ENCODE measurements at regions not wholly inside any gene's neighbourhood (a gene's known extent, or its start where the extent isn't known, plus 50 kb on each side); places are given as distances from the start of the nearest gene placed in this dataset.
A peak's percentile ranks its signal among the peaks of the same experiment; 100 is the strongest.

GRCh38 chr2:120995152-120995551, 259.5 kb downstream of the GLI2 start:
- DNase-seq (ENCODE audit: low read depth, low spot score): no peak
- no peaks in the 10 kb centered on the region for H3K27me3 ChIP-seq (ENCODE audit: insufficient read depth, insufficient read length)

GRCh38 chr2:120995656-120996190, 260.1 kb downstream of the GLI2 start:
- H3K9me3 ChIP-seq (ENCODE audit: insufficient read depth, low read length): no peaks in the 10 kb centered on the region
- H3K36me3 ChIP-seq (ENCODE audit: insufficient read depth, insufficient read length, low read length): peaks cover 17% of the 10 kb centered on the region
- DNase-seq (ENCODE audit: low read depth, low spot score): no peak

More at GRCh38 chr2:120995152-120995551, 259.5 kb downstream of the GLI2 start:
- no peak for TF ChIP-seq YY1 (IDR thresholded peaks at IDR 0.05; ENCODE audit: insufficient read depth, insufficient read length)
- no peak for TF ChIP-seq ZNF274 (IDR thresholded peaks at IDR 0.05; ENCODE audit: low read depth, low read length)
- no peak for TF ChIP-seq SUZ12 (IDR thresholded peaks at IDR 0.05; ENCODE audit: extremely low read depth, insufficient read depth, insufficient read length)
- H3K9me3 ChIP-seq (ENCODE audit: insufficient read depth, low read length): no peaks in the 10 kb centered on the region
- H3K4me1 ChIP-seq (ENCODE audit: insufficient read depth, insufficient read length): no peaks in the 10 kb centered on the region
- no peak overlapping the region for H3K4me3 ChIP-seq (ENCODE audit: insufficient read length, low read depth)
- H3K9ac ChIP-seq (ENCODE audit: insufficient read length, low read depth): no peak overlapping the region
- H3K36me3 ChIP-seq (ENCODE audit: insufficient read depth, insufficient read length, low read length): peaks cover 23% of the 10 kb centered on the region

GRCh38 chr2:120999377-121000097, 263.9 kb downstream of the GLI2 start:
- no peaks in the 10 kb centered on the region for H3K27me3 ChIP-seq (ENCODE audit: insufficient read depth, insufficient read length)
- H3K4me1 ChIP-seq (ENCODE audit: insufficient read depth, insufficient read length): peaks cover 3% of the 10 kb centered on the region
- H3K9ac ChIP-seq (ENCODE audit: insufficient read length, low read depth): no peak overlapping the region
- no peaks in the 10 kb centered on the region for H3K9me3 ChIP-seq (ENCODE audit: insufficient read depth, low read length)
- no peak overlapping the region for H3K4me3 ChIP-seq (ENCODE audit: insufficient read length, low read depth)
- DNase-seq (ENCODE audit: low read depth, low spot score): no peak
- peaks cover 4% of the 10 kb centered on the region for H3K36me3 ChIP-seq (ENCODE audit: insufficient read depth, insufficient read length, low read length)
- TF ChIP-seq YY1 (IDR thresholded peaks at IDR 0.05; ENCODE audit: insufficient read depth, insufficient read length): no peak
- no peak for TF ChIP-seq ZNF274 (IDR thresholded peaks at IDR 0.05; ENCODE audit: low read depth, low read length)
- TF ChIP-seq SUZ12 (IDR thresholded peaks at IDR 0.05; ENCODE audit: extremely low read depth, insufficient read depth, insufficient read length): no peak

More at GRCh38 chr2:120995656-120996190, 260.1 kb downstream of the GLI2 start:
- TF ChIP-seq ZNF274 (IDR thresholded peaks at IDR 0.05; ENCODE audit: low read depth, low read length) (no peak), YY1 (IDR thresholded peaks at IDR 0.05; ENCODE audit: insufficient read depth, insufficient read length) (no peak), SUZ12 (IDR thresholded peaks at IDR 0.05; ENCODE audit: extremely low read depth, insufficient read depth, insufficient read length) (no peak)
- H3K27me3 ChIP-seq (ENCODE audit: insufficient read depth, insufficient read length): no peaks in the 10 kb centered on the region
- H3K4me1 ChIP-seq (ENCODE audit: insufficient read depth, insufficient read length): no peaks in the 10 kb centered on the region
- H3K4me3 ChIP-seq (ENCODE audit: insufficient read length, low read depth): no peak overlapping the region
- H3K9ac ChIP-seq (ENCODE audit: insufficient read length, low read depth): no peak overlapping the region

- H3K4me1 ChIP-seq (ENCODE audit: insufficient read depth, insufficient read length): peaks cover 3% of the 10 kb centered on the region
- H3K36me3 ChIP-seq (ENCODE audit: insufficient read depth, insufficient read length, low read length): peaks cover 4% of the 10 kb centered on the region
- no peak overlapping the region for H3K9ac ChIP-seq (ENCODE audit: insufficient read length, low read depth)
- H3K9me3 ChIP-seq (ENCODE audit: insufficient read depth, low read length): no peaks in the 10 kb centered on the region
- H3K4me3 ChIP-seq (ENCODE audit: insufficient read length, low read depth): no peak overlapping the region
- DNase-seq (ENCODE audit: low read depth, low spot score): no peak
- TF ChIP-seq ZNF274 (IDR thresholded peaks at IDR 0.05; ENCODE audit: low read depth, low read length): no peak
- TF ChIP-seq YY1 (IDR thresholded peaks at IDR 0.05; ENCODE audit: insufficient read depth, insufficient read length): no peak
- no peak for TF ChIP-seq SUZ12 (IDR thresholded peaks at IDR 0.05; ENCODE audit: extremely low read depth, insufficient read depth, insufficient read length)
- H3K27me3 ChIP-seq (ENCODE audit: insufficient read depth, insufficient read length): no peaks in the 10 kb centered on the region
These were observed 265.1 kb downstream of the GLI2 start for GRCh38 chr2:121000804-121001203.

GRCh38 chr2:121001641-121002040, 266.0 kb downstream of the GLI2 start:
- H3K9ac ChIP-seq (ENCODE audit: insufficient read length, low read depth): no peak overlapping the region
- H3K27me3 ChIP-seq (ENCODE audit: insufficient read depth, insufficient read length): no peaks in the 10 kb centered on the region
- no peak for DNase-seq (ENCODE audit: low read depth, low spot score)
- H3K9me3 ChIP-seq (ENCODE audit: insufficient read depth, low read length): no peaks in the 10 kb centered on the region
- H3K36me3 ChIP-seq (ENCODE audit: insufficient read depth, insufficient read length, low read length): peaks cover 4% of the 10 kb centered on the region
- no peak overlapping the region for H3K4me3 ChIP-seq (ENCODE audit: insufficient read length, low read depth)
- peaks cover 3% of the 10 kb centered on the region for H3K4me1 ChIP-seq (ENCODE audit: insufficient read depth, insufficient read length)
- TF ChIP-seq YY1 (IDR thresholded peaks at IDR 0.05; ENCODE audit: insufficient read depth, insufficient read length): no peak
- TF ChIP-seq ZNF274 (IDR thresholded peaks at IDR 0.05; ENCODE audit: low read depth, low read length): no peak
- no peak for TF ChIP-seq SUZ12 (IDR thresholded peaks at IDR 0.05; ENCODE audit: extremely low read depth, insufficient read depth, insufficient read length)

GRCh38 chr2:121002597-121002996, 266.9 kb downstream of the GLI2 start:
- TF ChIP-seq SUZ12 (IDR thresholded peaks at IDR 0.05; ENCODE audit: extremely low read depth, insufficient read depth, insufficient read length) (no peak), ZNF274 (IDR thresholded peaks at IDR 0.05; ENCODE audit: low read depth, low read length) (no peak), YY1 (IDR thresholded peaks at IDR 0.05; ENCODE audit: insufficient read depth, insufficient read length) (no peak)
- peak overlapping the region; percentile 6 for H3K9ac ChIP-seq (ENCODE audit: insufficient read length, low read depth)
- no peak overlapping the region for H3K4me3 ChIP-seq (ENCODE audit: insufficient read length, low read depth)
- peak; percentile 81 for DNase-seq (ENCODE audit: low read depth, low spot score)
- peaks cover 4% of the 10 kb centered on the region for H3K36me3 ChIP-seq (ENCODE audit: insufficient read depth, insufficient read length, low read length)
- no peaks in the 10 kb centered on the region for H3K9me3 ChIP-seq (ENCODE audit: insufficient read depth, low read length)
- H3K27me3 ChIP-seq (ENCODE audit: insufficient read depth, insufficient read length): no peaks in the 10 kb centered on the region
- peaks cover 3% of the 10 kb centered on the region for H3K4me1 ChIP-seq (ENCODE audit: insufficient read depth, insufficient read length)

GRCh38 chr2:121003391-121003790, 267.7 kb downstream of the GLI2 start:
- H3K9me3 ChIP-seq (ENCODE audit: insufficient read depth, low read length): no peaks in the 10 kb centered on the region
- TF ChIP-seq YY1 (IDR thresholded peaks at IDR 0.05; ENCODE audit: insufficient read depth, insufficient read length): no peak
- TF ChIP-seq SUZ12 (IDR thresholded peaks at IDR 0.05; ENCODE audit: extremely low read depth, insufficient read depth, insufficient read length): no peak
- TF ChIP-seq ZNF274 (IDR thresholded peaks at IDR 0.05; ENCODE audit: low read depth, low read length): no peak
- H3K4me1 ChIP-seq (ENCODE audit: insufficient read depth, insufficient read length): peaks cover 3% of the 10 kb centered on the region
- DNase-seq (ENCODE audit: low read depth, low spot score): no peak
- H3K36me3 ChIP-seq (ENCODE audit: insufficient read depth, insufficient read length, low read length): peaks cover 4% of the 10 kb centered on the region
- no peaks in the 10 kb centered on the region for H3K27me3 ChIP-seq (ENCODE audit: insufficient read depth, insufficient read length)
- H3K4me3 ChIP-seq (ENCODE audit: insufficient read length, low read depth): no peak overlapping the region
- no peak overlapping the region for H3K9ac ChIP-seq (ENCODE audit: insufficient read length, low read depth)
